ENCODE measurements at regions not wholly inside any gene's neighbourhood (a gene's known extent, or its start where the extent isn't known, plus 50 kb on each side); places are given as distances from the start of the nearest gene placed in this dataset.

DNA sequence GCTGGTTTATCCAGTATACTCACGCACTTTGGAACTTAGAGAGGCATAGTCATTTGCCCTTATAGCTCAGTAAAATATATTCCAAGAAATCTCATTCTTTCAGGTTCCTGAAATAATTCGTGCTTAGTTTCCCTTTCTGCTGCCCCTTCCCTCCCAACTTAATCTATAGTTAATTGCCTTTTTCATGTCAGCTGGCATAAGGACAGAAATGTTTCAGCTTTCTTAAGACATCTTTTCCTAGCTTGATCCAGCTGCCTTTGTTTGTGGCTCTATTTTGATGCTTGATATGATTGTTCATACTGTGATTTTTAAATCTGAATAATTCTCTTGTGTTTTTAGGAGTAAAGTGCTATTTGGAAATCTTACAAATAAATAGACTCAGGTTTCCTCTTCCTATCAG is 120.0 kb upstream of the SEL1L start:
- TF ChIP-seq, protein P1, sequence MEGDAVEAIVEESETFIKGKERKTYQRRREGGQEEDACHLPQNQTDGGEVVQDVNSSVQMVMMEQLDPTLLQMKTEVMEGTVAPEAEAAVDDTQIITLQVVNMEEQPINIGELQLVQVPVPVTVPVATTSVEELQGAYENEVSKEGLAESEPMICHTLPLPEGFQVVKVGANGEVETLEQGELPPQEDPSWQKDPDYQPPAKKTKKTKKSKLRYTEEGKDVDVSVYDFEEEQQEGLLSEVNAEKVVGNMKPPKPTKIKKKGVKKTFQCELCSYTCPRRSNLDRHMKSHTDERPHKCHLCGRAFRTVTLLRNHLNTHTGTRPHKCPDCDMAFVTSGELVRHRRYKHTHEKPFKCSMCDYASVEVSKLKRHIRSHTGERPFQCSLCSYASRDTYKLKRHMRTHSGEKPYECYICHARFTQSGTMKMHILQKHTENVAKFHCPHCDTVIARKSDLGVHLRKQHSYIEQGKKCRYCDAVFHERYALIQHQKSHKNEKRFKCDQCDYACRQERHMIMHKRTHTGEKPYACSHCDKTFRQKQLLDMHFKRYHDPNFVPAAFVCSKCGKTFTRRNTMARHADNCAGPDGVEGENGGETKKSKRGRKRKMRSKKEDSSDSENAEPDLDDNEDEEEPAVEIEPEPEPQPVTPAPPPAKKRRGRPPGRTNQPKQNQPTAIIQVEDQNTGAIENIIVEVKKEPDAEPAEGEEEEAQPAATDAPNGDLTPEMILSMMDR (IDR thresholded peaks at IDR 0.05; ENCODE audit: extremely low read depth in 1 of 2, insufficient read depth in 1 of 2, low read depth in 1 of 2, low read length in 2 of 2): no peak
- TF ChIP-seq POLR2A (IDR thresholded peaks at IDR 0.05; ENCODE audit: low read depth, low read length) (no peak), EZH2 (IDR thresholded peaks at IDR 0.05; ENCODE audit: borderline replicate concordance, low read depth, low read length, severe bottlenecking) (no peak), POLR2AphosphoS5 (IDR thresholded peaks at IDR 0.05; ENCODE audit: insufficient read depth, low read depth, low read length) (no peak), JUN (IDR thresholded peaks at IDR 0.05; ENCODE audit: borderline replicate concordance, insufficient read depth, insufficient read length, low read depth) (no peak), FOS (IDR thresholded peaks at IDR 0.05; ENCODE audit: borderline replicate concordance, insufficient read depth, low read length) (no peak)
- TF ChIP-seq, protein P2, sequence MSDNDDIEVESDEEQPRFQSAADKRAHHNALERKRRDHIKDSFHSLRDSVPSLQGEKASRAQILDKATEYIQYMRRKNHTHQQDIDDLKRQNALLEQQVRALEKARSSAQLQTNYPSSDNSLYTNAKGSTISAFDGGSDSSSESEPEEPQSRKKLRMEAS (IDR thresholded peaks at IDR 0.05; ENCODE audit: insufficient read depth, insufficient read length): no peak
